Endothelial cell of umbilical vein (primary cell): ENCODE measurements at regions not wholly inside any gene's neighbourhood (a gene's known extent, or its start where the extent isn't known, plus 50 kb on each side); places are given as distances from the start of the nearest gene placed in this dataset.

ENCODE experiments used
- BruUV-seq: library from RNA; stranded (reverse); fragments of 400-500 nt; replicated peaks from 2 replicates; lab custom pipeline; 2021; lab: Mats Ljungman, UMichigan
- CTCF ChIA-PET: fragments of 300-600, 350-600 bp; sonication (Branson Sonifier 250); formaldehyde crosslinking; loops from one replicate; lab custom pipeline; 2021; ENCODE audit warnings: antibody characterized with exemption, inconsistent platforms; lab: Charles Lee
- POLR2A ChIA-PET: fragments of 300-600, 350-600 bp; sonication (Branson Sonifier 250); formaldehyde crosslinking; loops from one replicate; lab custom pipeline; 2021; ENCODE audit warnings: antibody characterized with exemption, inconsistent platforms; lab: Charles Lee
- DNase-seq: peaks from one replicate; pipeline ENCODE4 v3.0.0-alpha.2; 2011; ENCODE audit warnings: low read depth, low spot score
- FAIRE-seq: peaks from 2 replicates; lab custom pipeline; 2011; peaks lifted over from hg19 to GRCh38; lab: Jason Lieb, UNC
- H2AFZ ChIP-seq: 2 replicates; pipeline ENCODE4 v1.6.0; 2012; ENCODE audit warnings: low read depth, low read length, control low read depth, inconsistent platforms
- H3K27ac ChIP-seq: 2 replicates; pipeline ENCODE4 v1.5.1; 2011; ENCODE audit warnings: low read depth, mild to moderate bottlenecking, control low read depth, low read length, moderate library complexity; ENCODE audit not compliant: insufficient read depth
- H3K27me3 ChIP-seq, 2 experiments: 2 replicates each; pipeline versions ENCODE4 v1.6.0 to v1.6.1; 2011; ENCODE audit warnings: low read length in 2 of 2, mixed read lengths in 1 of 2; ENCODE audit not compliant: control insufficient read depth in 2 of 2, insufficient read depth in 2 of 2
- H3K36me3 ChIP-seq, 2 experiments: 2 replicates in 1 of 2; 3 replicates in 1 of 2; pipeline ENCODE4 v1.5.1; 2011; ENCODE audit warnings: low read length in 2 of 2, mild to moderate bottlenecking in 1 of 2, moderate library complexity in 1 of 2; ENCODE audit not compliant: control insufficient read depth in 2 of 2, insufficient read depth in 2 of 2; ENCODE audit errors: extremely low read depth in 1 of 2
- H3K4me1 ChIP-seq: 3 replicates; pipeline ENCODE4 v1.5.1; 2011; ENCODE audit warnings: mild to moderate bottlenecking, low read length; ENCODE audit not compliant: control insufficient read depth, insufficient read depth; ENCODE audit errors: extremely low read depth
- H3K4me2 ChIP-seq: 2 replicates; pipeline ENCODE4 v1.6.1; 2011; ENCODE audit warnings: low read length, control low read depth, mixed read lengths; ENCODE audit not compliant: insufficient read depth
- H3K4me3 ChIP-seq, 3 experiments: fragments of 200-600 bp in 1 of 3; sonication (generic), shearing (Covaris generic) in 1 of 3; replicated peaks in 1 of 3; 2 replicates each; pipeline ENCODE4 v1.5.1; 2011 to 2016; ENCODE audit warnings: control low read depth in 3 of 3, low read length in 3 of 3, mild to moderate bottlenecking in 2 of 3, inconsistent platforms in 1 of 3, low read depth in 1 of 3, moderate library complexity in 1 of 3; ENCODE audit not compliant: insufficient read depth in 1 of 3
- H3K79me2 ChIP-seq: 2 replicates; pipeline ENCODE4 v1.6.0; 2012; ENCODE audit warnings: low read length, inconsistent platforms; ENCODE audit not compliant: control insufficient read depth, insufficient read depth
- H3K9ac ChIP-seq: replicated peaks from 2 replicates; pipeline ENCODE3; 2011; ENCODE audit warnings: low read length, control low read depth; ENCODE audit not compliant: insufficient read depth; ENCODE audit errors: extremely low read depth
- H3K9me1 ChIP-seq: replicated peaks from 3 replicates; pipeline ENCODE4 v1.6.0; 2011; ENCODE audit warnings: mild to moderate bottlenecking, low read length; ENCODE audit not compliant: control insufficient read depth, insufficient read depth; ENCODE audit errors: extremely low read depth
- H3K9me3 ChIP-seq: replicated peaks from 2 replicates; pipeline ENCODE4 v1.5.1; 2012; ENCODE audit warnings: low read length, inconsistent platforms; ENCODE audit not compliant: control insufficient read depth, insufficient read depth
- H4K20me1 ChIP-seq: replicated peaks from 2 replicates; pipeline ENCODE3; 2011; ENCODE audit warnings: mild to moderate bottlenecking, low read length; ENCODE audit not compliant: control insufficient read depth, insufficient read depth; ENCODE audit errors: extremely low read depth
- EZH2 ChIP-seq: IDR thresholded peaks from 2 replicates; pipeline ENCODE4 v1.6.1; 2012; ENCODE audit warnings: borderline replicate concordance, low read depth, mild to moderate bottlenecking, moderate library complexity, low read length, inconsistent platforms; ENCODE audit not compliant: severe bottlenecking
- FOS ChIP-seq: IDR thresholded peaks from 2 replicates; pipeline ENCODE4 v1.6.1; 2011; ENCODE audit warnings: mild to moderate bottlenecking, low read length, moderate library complexity, borderline replicate concordance; ENCODE audit not compliant: insufficient read depth
- GATA2 ChIP-seq: IDR thresholded peaks from 2 replicates; pipeline ENCODE4 v1.7.0; 2011; ENCODE audit warnings: low read depth, mild to moderate bottlenecking, moderate library complexity, mixed read lengths, low read length; ENCODE audit not compliant: insufficient read length, insufficient read depth
- JUN ChIP-seq: IDR thresholded peaks from 2 replicates; pipeline ENCODE4 v1.6.1; 2011; ENCODE audit warnings: borderline replicate concordance, low read depth; ENCODE audit not compliant: insufficient read length, insufficient read depth
- MYC ChIP-seq: IDR thresholded peaks from one replicate; pipeline ENCODE4 v1.6.1; 2011; ENCODE audit warnings: mild to moderate bottlenecking, low read depth, low read length
- POLR2A ChIP-seq: IDR thresholded peaks from 2 replicates; pipeline ENCODE4 v1.6.1; 2012; ENCODE audit warnings: low read depth, mild to moderate bottlenecking, control low read depth, low read length
- POLR2AphosphoS5 ChIP-seq: IDR thresholded peaks from 2 replicates; pipeline ENCODE4 v1.6.1; 2012; ENCODE audit warnings: low read depth, mild to moderate bottlenecking, control low read depth, low read length, moderate library complexity; ENCODE audit not compliant: insufficient read depth
- dilution Hi-C: fragments of 300-500 bp; cut with MboI; formaldehyde crosslinking; loops from one replicate; pipeline ENCODE4 v1.15.0; 2019; ENCODE audit warnings: low sequenced_read_pairs; ENCODE audit not compliant: extremely low pct_ligation_motif_present
- intact Hi-C: fragments of 100-400 bp; cut with micrococcal nuclease; formaldehyde crosslinking; loops from one replicate; pipeline ENCODE4 v1.10.0; 2022
- TF ChIP-seq, protein P1 (sequence below): IDR thresholded peaks from 2 replicates; pipeline ENCODE4 v1.6.1; 2011; ENCODE audit not compliant: insufficient read depth, insufficient read length
- TF ChIP-seq, protein P2 (sequence below), 2 donors: IDR thresholded peaks; 1 replicate in 1 of 2; 2 replicates in 1 of 2; pipeline ENCODE4 v1.5.1; 2011; ENCODE audit warnings: low read length in 2 of 2, mild to moderate bottlenecking in 2 of 2, moderate library complexity in 2 of 2, control low read depth in 1 of 2, inconsistent platforms in 1 of 2, low read depth in 1 of 2; ENCODE audit not compliant: insufficient read depth in 1 of 2; ENCODE audit errors: extremely low read depth in 1 of 2

- H3K4me2 ChIP-seq = no peak overlapping the region
- no peaks in the 10 kb centered on the region for H3K36me3 ChIP-seq
- dilution Hi-C loops (no loop called here), intact Hi-C loops (no loop called here)
- H3K9me1 ChIP-seq = no peaks in the 10 kb centered on the region
- no TSS peak for BruUV-seq
- H4K20me1 ChIP-seq = no peaks in the 10 kb centered on the region
- ChIA-PET CTCF (no interaction called here), POLR2A (no interaction called here)
- no peak overlapping the region for H3K9ac ChIP-seq
- H2AFZ ChIP-seq = no peak overlapping the region
- H3K9me3 ChIP-seq = no peaks in the 10 kb centered on the region
- no peak for FAIRE-seq
- H3K79me2 ChIP-seq = no peaks in the 10 kb centered on the region
- TF ChIP-seq GATA2 (no peak), MYC (no peak), POLR2AphosphoS5 (no peak), EZH2 (no peak), POLR2A (no peak), FOS (no peak), JUN (no peak)
- TF ChIP-seq, protein P1, sequence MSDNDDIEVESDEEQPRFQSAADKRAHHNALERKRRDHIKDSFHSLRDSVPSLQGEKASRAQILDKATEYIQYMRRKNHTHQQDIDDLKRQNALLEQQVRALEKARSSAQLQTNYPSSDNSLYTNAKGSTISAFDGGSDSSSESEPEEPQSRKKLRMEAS = no peak
- TF ChIP-seq, protein P2, sequence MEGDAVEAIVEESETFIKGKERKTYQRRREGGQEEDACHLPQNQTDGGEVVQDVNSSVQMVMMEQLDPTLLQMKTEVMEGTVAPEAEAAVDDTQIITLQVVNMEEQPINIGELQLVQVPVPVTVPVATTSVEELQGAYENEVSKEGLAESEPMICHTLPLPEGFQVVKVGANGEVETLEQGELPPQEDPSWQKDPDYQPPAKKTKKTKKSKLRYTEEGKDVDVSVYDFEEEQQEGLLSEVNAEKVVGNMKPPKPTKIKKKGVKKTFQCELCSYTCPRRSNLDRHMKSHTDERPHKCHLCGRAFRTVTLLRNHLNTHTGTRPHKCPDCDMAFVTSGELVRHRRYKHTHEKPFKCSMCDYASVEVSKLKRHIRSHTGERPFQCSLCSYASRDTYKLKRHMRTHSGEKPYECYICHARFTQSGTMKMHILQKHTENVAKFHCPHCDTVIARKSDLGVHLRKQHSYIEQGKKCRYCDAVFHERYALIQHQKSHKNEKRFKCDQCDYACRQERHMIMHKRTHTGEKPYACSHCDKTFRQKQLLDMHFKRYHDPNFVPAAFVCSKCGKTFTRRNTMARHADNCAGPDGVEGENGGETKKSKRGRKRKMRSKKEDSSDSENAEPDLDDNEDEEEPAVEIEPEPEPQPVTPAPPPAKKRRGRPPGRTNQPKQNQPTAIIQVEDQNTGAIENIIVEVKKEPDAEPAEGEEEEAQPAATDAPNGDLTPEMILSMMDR (IDR thresholded peaks at IDR 0.05; ENCODE audit: extremely low read depth in 1 of 2, insufficient read depth in 1 of 2, low read depth in 1 of 2, low read length in 2 of 2) = no peak
- no peak overlapping the region for H3K4me3 ChIP-seq
- peaks cover 34 to 58% of the 10 kb centered on the region in 2 experiments for H3K27me3 ChIP-seq
- DNase-seq = no peak
- H3K4me1 ChIP-seq = no peaks in the 10 kb centered on the region
- no peak overlapping the region for H3K27ac ChIP-seq
Observed at GRCh38 chr14:22456998-22457594, 131.9 kb downstream of the DAD1 start.
